NOMO-1 (cell line): ENCODE measurements at regions not wholly inside any gene's neighbourhood (a gene's known extent, or its start where the extent isn't known, plus 50 kb on each side); places are given as distances from the start of the nearest gene placed in this dataset.
"Not testable (repeated sequence)": the region's sequence is repeated elsewhere in the genome, so short reads cannot be mapped to it uniquely, and the experiment has no call there.

Source experiments
- DNase-seq, 2 experiments: peaks; one replicate each; lab custom pipeline; 2025; ENCODE audit not compliant: unreplicated experiment in 2 of 2; lab: John Stamatoyannopoulos, UW

DNA sequence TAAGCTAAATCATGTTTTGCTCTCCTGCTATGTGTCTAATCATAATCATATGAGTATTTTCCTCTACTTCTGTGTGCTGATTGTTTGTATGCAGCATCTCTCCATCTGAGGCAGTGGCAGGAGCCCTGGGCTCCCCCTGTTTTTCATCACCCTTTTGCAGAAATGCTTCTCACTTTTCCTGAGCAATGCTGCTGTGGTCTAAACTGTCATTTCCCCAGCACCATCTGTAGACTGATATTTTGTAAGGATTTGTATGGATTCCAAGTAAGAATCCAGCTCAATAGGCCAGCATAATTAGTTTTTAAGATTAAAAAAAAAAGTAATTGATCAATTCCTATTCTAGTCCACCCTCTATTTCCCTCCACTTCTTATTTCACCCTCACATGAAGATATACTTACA lies 257.0 kb upstream of the CPHXL start:
- DNase-seq, result no peak

DNA sequence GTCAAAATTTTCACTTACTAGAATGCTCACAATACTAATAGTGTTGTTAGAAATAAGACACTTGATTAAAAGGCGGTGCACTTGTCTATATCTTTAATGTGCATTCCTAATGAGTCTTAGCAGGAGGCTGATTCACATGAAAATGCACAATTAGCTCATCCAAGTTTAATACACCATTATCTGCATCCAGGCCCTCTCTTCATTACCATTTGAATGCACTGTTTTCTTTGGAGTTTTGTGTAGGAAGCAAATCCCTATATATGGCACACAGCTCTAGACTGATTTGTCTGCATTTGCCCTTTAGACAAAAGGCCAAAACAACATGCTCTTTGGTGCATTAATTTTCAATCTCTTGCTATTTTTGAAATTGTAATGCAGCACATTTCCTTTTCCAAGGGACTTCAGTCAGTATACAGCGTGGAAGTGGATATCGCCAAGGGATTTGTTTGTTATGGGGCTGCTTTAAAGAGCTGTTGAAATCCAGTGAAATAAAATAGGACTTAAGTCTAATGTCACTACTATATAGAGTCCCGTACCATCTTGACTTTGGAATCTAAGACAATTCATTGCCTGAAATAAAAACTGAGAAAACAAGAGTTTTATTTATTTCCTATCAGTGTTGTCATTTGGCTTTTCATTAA lies 257.6 kb upstream of the CPHXL start:
- no peak for DNase-seq

DNA sequence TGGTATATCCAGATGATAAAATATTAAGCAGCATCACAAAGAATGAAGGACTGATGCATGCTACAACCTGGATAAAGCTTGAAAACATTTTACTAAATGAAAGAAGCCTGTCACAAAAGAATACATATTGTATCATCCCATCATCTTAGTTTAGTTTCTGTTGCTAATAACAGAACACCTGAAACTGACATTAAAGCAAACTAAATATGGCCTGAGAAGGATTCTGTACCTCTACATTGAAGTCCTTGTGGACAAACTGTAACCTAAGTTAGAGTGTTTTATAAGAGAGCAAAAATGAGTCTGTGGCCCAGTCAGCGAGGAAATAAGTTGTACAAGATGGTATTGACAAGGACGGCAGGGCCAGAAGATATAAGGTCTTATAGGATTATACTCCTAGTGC lies 261.0 kb upstream of the CPHXL start:
- DNase-seq, result no peak

DNA sequence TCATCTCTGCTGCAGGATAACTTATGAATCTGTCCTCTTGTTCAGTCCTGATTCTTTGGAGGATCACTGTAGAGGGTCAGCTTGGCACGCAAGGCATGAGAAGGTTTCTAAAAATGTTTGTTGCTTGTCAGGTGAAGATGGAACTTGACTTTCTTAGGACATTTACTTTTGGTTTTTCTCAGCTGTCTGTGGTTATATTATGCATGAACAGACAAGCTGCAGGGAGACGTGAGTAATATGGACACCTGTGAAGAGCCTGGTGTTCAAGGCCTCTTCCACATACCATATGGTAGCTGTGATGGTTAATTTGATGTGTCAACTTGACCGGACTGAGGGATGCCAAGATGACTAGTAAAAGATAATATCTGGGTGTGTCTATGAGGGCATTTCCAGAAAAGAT lies 270.2 kb upstream of the CPHXL start:
- DNase-seq, result no peak

DNA sequence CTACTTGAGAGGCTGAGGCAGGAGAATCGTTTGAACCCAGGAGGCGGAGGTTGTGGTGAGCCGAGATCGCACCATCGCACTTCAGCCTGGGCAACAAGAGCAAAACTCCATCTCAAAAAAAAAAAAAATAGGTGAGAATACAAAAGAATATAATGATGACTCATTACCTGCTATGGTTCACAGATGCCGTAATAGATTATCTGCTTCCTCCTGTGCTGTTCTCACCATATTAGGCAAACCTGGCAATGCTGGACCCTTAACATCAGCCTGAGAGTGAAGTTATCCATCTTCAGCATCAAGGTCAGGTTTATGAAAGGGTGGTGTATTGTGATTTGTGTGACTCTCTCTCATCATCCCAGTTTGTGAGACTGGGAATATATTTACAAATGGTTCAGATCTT lies 271.3 kb upstream of the CPHXL start:
- no peak for DNase-seq

DNA sequence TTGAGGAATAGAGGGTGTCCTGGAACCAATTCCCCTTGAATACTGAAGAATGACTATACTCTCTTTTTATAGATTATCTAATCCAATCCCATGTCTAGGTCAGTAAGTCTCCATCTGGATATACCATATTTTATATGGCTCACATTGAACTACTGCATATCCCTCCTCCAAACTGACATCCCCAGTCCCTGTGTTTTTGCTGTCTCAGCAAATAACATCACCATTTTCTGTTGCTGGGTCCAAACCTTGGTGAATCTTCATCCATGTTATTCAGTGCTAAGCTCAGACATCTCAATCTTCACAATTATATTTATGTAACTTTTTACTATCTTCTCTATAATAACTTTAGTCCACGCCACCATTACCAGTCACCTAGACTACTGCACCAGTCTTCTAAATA lies 269.6 kb upstream of the CNTNAP4 start:
- DNase-seq, result no peak

DNA sequence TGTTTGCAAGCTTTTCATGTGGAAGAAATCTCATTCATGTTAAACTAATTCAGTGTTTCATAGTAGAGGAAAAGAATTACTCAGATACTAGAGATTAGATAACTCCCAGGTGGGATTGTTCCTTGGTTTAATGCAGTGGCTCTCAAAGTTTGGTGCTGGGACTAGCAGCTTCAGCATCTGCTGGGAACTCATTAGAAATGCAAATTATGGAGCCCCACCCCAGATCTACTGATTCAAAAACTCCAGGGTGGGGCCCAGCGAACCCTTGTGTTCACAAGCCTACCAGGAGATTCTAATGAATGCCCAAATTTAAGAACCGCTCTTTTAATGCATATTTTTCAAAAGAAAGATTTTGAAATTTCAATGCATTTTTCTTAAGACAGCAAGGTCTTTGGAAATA lies 253.4 kb upstream of the CNTNAP4 start:
- no peak for DNase-seq

DNA sequence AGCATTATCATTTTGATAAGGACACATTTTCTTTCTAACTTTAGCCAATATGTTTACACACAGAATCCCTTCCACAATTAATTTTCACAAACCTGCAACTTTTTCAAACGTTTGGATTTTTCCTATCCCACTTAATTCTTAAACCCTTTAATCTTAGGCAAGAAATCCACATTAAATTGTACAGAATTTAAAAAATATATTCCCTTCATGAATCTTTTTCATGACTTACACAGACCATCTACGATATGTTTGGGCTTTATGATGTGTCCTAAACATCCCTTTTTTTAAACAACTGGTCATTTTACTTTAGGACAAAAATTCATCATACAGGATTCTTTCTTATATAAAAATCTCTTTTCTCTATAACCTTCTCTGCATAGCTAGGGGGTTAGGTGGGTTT lies 241.5 kb upstream of the CNTNAP4 start:
- no peak for DNase-seq

DNA sequence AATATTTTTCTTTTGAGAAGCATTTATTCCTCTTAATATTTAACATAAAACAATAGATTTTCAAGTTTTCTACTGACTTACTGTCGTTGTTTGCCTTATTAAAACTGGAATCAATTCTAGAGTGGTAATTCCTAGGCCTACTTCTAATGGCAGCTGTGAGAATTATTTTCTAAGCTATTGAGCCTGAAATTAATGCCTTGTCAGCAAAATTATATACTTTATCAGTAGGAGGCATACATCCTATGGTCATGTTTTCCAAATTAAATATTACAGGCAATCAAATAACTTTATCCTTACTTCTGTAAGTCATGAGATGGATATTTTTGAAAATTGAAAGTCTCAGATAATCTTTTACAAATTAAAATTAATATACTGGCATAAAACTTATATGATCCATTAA lies 239.1 kb upstream of the CNTNAP4 start:
- no peak for DNase-seq

DNA sequence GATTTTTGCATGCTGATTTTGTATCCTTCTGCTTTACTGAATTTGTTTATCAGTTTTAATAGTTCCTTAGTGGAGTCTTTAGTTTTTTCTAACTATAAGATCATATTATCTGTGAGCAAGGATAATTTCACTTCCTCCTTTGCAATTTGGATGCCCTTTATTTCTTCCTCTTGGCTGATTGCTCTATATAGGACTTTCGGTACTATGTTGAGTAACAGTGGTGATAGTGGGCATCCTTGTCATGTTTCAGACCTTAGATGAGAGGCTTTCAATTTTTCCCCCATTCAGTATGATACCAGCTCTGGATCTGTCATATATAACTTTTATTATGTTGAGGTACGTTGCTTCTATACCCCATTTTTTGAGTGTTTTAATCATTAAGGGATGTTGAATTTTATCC lies 224.5 kb upstream of the CNTNAP4 start:
- peak; percentile 38 to 50 for DNase-seq

DNA sequence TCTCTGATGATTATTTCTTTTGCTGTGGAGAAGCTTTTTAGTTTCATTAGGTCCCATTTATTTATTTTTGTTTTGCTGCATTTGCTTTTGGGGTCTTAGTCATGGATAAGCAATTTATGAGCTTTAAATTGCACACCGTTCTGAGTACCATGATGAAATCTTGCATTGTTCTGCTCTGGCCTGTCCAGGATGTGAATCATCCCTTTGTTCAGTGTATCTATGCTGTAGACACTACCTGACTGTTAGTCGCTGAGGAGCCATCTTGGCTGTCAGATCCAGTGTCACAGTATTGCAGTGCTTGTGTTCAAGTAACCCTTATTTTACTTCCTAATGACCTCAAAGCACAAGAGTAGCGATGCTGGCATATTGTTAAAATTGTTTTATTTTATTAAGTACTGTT lies 218.0 kb upstream of the CNTNAP4 start:
- no peak for DNase-seq

DNA sequence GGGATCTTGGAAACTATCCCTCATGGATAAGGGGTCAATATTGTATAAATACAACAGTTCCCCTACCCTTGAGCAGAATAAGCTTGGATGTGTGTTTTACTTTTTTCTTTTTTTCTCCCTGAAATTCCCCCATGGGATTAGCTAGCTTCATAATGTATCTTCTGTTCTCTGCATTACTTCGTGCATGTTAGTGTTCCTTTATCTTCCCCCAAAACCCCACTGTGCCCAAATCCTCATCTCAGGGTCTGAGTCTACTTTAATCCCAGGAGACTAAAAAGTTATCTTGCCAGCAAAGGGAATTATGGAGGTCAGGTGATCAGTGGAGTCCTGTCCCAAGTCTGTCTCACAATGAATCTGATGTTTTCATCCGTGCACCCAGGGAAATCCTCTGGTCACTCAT lies 217.5 kb upstream of the CNTNAP4 start:
- DNase-seq, result no peak

DNA sequence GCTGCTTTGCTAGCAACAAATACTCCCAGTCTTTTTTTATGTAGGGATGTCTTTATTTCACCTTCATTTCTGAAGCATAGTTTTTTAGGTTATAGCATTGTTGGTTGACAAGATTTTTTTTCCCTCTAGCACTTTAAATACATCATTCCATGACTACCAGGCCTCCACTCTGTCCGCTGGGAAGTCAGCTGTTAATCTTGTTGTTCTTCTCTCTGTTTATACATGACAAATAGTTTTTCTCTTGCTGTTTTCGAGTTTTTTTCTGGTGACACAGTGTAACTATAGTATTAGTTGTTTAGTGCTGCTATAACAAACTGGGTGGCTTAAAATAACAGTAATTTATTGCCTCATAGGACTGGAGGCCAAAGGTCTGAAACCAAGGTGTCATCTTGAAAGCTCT lies 205.5 kb upstream of the CNTNAP4 start:
- no peak for DNase-seq

DNA sequence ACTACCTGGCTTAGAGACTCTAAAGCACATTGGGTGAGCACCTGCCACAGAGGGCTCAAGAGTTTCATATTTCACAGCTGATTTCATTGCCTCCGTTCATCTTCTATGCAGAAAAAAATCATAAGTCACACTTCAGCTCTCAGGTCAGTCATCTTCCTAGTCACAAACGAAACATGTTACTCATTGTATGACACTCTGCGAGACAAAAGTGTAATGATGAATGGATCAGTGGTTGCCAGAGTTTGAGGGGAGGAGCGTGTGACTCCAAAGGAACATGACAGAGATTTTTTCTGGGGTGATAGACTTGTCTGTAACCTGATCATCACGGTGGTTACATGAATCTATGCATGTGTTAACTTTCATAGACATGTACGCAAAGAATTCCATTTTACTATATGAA lies 195.2 kb upstream of the CNTNAP4 start:
- DNase-seq, result no peak

DNA sequence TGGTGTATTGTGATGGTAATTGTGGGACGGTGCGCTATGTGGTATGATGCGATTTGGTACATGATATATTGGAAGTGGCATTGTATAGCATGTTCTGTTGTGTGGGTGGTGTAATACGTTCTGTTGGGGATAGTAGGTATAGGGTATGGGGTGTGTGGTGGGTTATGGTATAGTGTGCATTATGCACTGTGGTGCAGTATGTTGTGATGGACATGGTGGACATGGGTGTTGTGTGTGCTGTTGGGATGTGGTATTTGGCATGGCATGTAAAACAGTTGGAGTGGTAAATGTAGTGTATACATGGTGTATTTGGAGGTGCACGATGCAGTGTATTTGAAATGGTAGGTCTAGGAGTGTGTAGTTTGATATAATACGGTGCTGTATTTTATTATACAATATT lies 170.6 kb upstream of the CNTNAP4 start:
- DNase-seq, result no peak

DNA sequence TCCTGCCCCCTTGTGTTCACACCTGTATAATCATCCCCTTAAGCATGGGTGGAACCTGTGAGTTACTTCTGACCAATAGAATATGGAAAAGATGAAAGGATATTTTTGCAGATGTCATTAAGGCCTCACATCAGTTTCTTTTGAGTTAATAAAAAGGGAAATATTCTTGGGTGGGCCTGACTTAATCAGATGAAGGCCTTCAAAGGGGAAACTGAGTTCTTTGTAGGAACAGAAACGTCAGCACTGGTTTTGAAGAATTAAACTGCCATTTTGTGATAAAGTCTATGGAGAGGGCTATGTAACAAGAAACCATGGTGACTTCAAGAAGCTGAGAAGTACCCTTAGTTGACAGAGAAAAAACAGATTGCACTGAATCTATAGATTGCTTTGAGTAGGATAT lies 168.7 kb upstream of the CNTNAP4 start:
- DNase-seq, result no peak

DNA sequence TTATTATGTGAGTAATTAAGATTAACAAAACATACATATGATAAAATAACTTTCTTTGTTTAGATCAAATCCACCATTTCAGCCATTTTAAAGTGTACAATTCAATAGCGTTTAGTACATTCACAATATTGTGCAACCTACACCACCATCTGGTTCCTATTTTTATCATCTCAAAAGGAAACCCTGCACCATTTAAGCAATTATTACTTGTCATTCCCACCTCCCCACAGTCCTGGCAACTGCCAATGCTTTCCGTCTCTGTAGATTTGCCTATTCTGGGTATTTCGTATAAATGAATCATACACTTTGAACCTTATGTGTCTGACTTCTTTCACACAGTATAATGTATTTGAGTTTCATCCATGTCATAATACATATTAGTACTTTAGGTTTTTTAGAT lies 162.5 kb upstream of the CNTNAP4 start:
- peak; percentile 80 to 82 for DNase-seq

DNA sequence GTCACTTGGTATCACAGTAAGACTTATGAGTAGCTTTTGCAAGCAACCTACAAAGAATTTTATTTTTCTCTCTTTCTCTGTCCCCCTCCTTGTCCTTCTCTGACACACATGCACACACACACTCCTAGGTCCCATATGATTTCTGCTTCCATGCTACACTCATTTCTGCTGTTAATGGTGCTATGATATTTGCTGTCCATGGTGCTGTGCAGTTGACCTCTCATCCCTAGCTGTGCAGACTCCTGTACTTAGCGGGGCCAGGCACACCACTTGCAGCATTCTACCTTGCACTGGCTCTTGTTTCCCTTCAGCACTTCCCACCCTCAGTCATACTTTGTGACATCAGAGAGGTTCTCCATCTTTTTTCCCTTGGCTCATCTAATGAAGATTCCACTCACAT lies 158.9 kb upstream of the CNTNAP4 start:
- DNase-seq, result no peak

DNA sequence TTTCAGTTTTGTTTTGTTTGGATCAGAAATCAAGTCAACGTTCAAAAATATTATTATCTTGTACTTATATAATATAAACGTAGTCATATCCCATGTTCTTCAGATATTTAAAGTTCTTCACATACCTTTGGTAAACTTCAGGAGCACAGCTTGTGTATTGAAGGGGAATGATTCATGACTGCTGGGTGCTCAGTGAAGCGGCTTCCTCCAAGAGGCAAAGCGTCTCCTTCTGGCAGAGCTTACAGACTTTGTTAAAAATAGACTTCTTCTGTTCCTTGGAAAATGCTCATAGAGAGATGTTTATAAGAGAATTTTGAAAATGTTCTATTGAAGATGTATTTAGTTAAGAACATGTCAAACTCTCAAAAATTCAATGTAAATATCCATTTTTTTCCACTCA lies 155.6 kb upstream of the CNTNAP4 start:
- no peak for DNase-seq

DNA sequence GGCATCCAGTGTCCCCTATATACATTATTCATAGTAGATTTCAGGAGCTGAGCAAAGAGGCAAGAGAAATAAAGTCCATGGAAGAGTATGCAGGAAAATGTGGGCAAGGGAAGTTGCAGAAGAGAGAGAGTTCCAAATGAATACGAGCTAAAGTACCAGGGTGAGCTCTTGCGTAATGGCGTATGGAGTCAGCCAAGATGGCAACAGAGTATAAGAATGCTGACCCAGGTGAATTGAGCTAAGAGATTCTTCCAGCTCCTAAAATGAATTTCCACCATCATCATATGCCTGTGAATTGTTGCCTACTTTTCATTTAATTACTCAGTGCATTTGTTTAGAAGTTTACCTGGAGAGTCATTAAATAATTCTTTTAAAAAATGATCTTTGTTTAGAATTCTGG lies 153.2 kb upstream of the CNTNAP4 start:
- DNase-seq, result no peak

DNA sequence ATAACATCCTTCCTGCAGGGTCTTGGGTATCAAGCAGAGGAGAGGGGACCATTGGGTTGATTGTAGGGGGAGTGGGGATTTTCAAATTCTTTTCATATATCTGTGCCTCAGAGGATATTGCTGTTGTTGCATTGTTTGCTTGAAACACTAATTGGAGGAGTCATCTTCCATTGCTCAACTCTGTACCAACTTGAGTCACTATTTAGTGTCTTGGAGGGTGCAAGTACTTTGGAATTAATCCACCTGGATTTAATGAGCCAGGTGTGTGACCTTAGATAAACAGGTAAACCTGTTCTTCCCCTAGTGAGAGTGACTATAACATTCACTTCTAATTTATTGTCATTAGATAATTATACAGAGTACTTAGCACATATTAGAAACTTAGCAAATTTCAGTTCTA lies 151.3 kb upstream of the CNTNAP4 start:
- DNase-seq, result no peak

DNA sequence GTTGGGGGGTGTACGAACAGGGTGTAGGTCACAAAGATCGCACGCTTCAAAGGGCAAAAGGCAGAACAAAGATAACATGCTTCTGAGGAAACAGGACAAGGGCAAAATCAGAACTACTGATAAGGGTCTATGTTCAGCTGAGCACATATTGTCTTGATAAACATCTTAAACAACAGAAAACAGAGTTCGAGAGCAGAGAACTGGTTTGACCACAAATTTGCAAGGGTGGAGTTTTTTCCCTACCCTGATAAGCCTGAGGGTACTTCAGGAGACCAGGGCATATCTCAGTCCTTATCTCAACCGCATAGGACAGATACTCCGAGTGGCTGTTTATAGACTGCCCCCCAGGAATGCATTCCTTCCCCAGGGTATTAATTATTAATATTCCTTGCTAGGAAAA lies 139.1 kb upstream of the CNTNAP4 start:
- not testable (repeated sequence) for DNase-seq

DNA sequence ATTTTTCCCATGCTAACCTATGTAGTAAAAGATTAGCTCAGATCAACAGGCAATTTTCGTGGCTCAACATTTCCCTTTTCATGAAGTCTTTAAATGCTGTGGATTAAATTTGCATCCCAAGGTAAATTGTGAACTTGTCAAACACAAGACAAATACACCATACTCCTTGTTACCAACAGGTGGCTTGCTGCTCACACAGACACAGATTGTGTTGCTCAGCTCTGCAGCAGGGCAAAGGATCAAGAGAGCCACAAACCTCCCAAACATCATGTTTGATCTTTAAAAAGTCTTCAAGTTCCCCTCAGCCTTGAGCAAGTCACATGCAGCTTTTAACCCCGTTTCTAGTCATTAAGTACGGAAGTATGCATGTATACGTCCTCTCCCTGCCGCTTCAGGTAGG lies 119.6 kb upstream of the CNTNAP4 start:
- DNase-seq, result no peak

DNA sequence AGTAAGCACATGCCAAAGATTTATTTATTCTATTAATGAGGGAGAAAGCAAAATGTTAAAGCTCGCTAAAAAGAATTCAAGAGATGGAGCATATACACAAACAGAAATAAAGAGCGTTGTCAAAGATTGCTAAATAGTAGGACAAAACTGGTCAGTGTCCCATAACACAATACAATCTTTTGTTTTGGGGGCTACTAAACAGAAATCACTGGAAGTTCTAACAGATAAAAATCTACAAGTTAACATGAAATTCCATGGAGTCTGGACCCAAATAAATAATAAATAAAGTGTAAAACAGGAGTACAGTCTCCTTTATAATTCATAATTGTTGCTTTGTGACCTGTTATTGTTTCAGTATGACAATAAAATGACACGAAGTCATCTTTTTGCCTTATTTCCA lies 115.2 kb upstream of the CNTNAP4 start:
- DNase-seq, result no peak
